ENCODE measurements at regions not wholly inside any gene's neighbourhood (a gene's known extent, or its start where the extent isn't known, plus 50 kb on each side); places are given as distances from the start of the nearest gene placed in this dataset.

GRCh38 chr1:183711741-183712361, 58.7 kb upstream of the APOBEC4 start:
- DNase-seq (ENCODE audit: low read depth): peak; percentile 35

GRCh38 chr1:183711165-183711682, 58.1 kb upstream of the APOBEC4 start:
- DNase-seq (ENCODE audit: low read depth): no peak

- no peak for DNase-seq (ENCODE audit: low read depth)
These were observed 57.6 kb upstream of the APOBEC4 start for GRCh38 chr1:183710734-183711133.

- no peak for DNase-seq (ENCODE audit: low read depth)
These were observed 57.2 kb upstream of the APOBEC4 start for GRCh38 chr1:183710333-183710732.

GRCh38 chr1:183704131-183704530, 51.0 kb upstream of the APOBEC4 start:
- no peak for DNase-seq (ENCODE audit: low read depth)

All from iris pigment epithelial cell (primary cell).